ENCODE measurements at regions not wholly inside any gene's neighbourhood (a gene's known extent, or its start where the extent isn't known, plus 50 kb on each side); places are given as distances from the start of the nearest gene placed in this dataset.

- DNase-seq (ENCODE audit: low spot score) (no peak), ATAC-seq (no peak)
- H3K4me1 Mint-ChIP-seq: peaks cover 8% of the 10 kb centered on the region
- H3K27ac Mint-ChIP-seq: no peak overlapping the region
- no peak for TF ChIP-seq ZNF416 (CRISPR knock-in tag; IDR thresholded peaks at IDR 0.05)
- no peak for TF ChIP-seq GTF2I (CRISPR knock-in tag; conservative IDR thresholded peaks at IDR 0.05)
- TF ChIP-seq CREM (CRISPR knock-in tag; IDR thresholded peaks at IDR 0.05): no peak
- TF ChIP-seq ZNF512 (CRISPR knock-in tag; IDR thresholded peaks at IDR 0.05; ENCODE audit: borderline replicate concordance): no peak
- no peak for TF ChIP-seq FOXP1 (CRISPR knock-in tag; IDR thresholded peaks at IDR 0.05; ENCODE audit: borderline replicate concordance)
- no peak for TF ChIP-seq IRF2 (CRISPR knock-in tag; IDR thresholded peaks at IDR 0.05; ENCODE audit: borderline replicate concordance, low read depth)
- TF ChIP-seq TEAD4 (CRISPR knock-in tag; IDR thresholded peaks at IDR 0.05): no peak
- TF ChIP-seq CREB1 (CRISPR knock-in tag; IDR thresholded peaks at IDR 0.05): no peak
- no peak for TF ChIP-seq SMAD3 (CRISPR knock-in tag; IDR thresholded peaks at IDR 0.05; ENCODE audit: borderline replicate concordance)
- no peak for TF ChIP-seq ZNF263 (CRISPR knock-in tag; IDR thresholded peaks at IDR 0.05; ENCODE audit: low read depth)
- TF ChIP-seq JUN (CRISPR knock-in tag; IDR thresholded peaks at IDR 0.05): no peak
- no peak for TF ChIP-seq NFE2L1 (CRISPR knock-in tag; IDR thresholded peaks at IDR 0.05)
- no peak for TF ChIP-seq HMGXB4 (CRISPR knock-in tag; IDR thresholded peaks at IDR 0.05)
- TF ChIP-seq ELF4 (CRISPR knock-in tag; IDR thresholded peaks at IDR 0.05; ENCODE audit: low read depth): no peak
- TF ChIP-seq MAX (CRISPR knock-in tag; IDR thresholded peaks at IDR 0.05): no peak
- no peak for TF ChIP-seq E2F5 (CRISPR knock-in tag; IDR thresholded peaks at IDR 0.05)
- no peak for TF ChIP-seq ZBTB43 (CRISPR knock-in tag; IDR thresholded peaks at IDR 0.05)
- TF ChIP-seq AR (CRISPR knock-in tag; IDR thresholded peaks at IDR 0.05): no peak
- TF ChIP-seq ZNF138 (CRISPR knock-in tag; conservative IDR thresholded peaks at IDR 0.05): no peak
- no peak for TF ChIP-seq CBFB (CRISPR knock-in tag; IDR thresholded peaks at IDR 0.05; ENCODE audit: low read depth)
- CTCF ChIA-PET: no interaction called here
- no peak overlapping the region for H3K4me3 Mint-ChIP-seq
- H3K36me3 Mint-ChIP-seq: peaks cover 23% of the 10 kb centered on the region
- POLR2A ChIA-PET: no interaction called here
- peaks cover 29% of the 10 kb centered on the region for H3K9me3 Mint-ChIP-seq
- H3K27me3 Mint-ChIP-seq (ENCODE audit: low read depth): no peaks in the 10 kb centered on the region
Observed at GRCh38 chr2:193539188-193539587, 1344.5 kb upstream of the TMEFF2 start.

All from WTC11 (cell line).